KMS-11 (cell line): ENCODE measurements at regions not wholly inside any gene's neighbourhood (a gene's known extent, or its start where the extent isn't known, plus 50 kb on each side); places are given as distances from the start of the nearest gene placed in this dataset.

Experiments used
- H2AFZ ChIP-seq: fragments of 200-600 bp; sonication (generic); 2 replicates; pipeline ENCODE4 v1.6.1; 2016; ENCODE audit warnings: antibody characterized with exemption, mixed run types, low read depth
- H3K27ac ChIP-seq: fragments of 200-600 bp; sonication (generic); 2 replicates; pipeline ENCODE4 v1.6.1; 2016; ENCODE audit warnings: mild to moderate bottlenecking, mixed run types
- H3K27me3 ChIP-seq: fragments of 200-600 bp; sonication (generic); 2 replicates; pipeline ENCODE4 v1.6.1; 2017; ENCODE audit warnings: mild to moderate bottlenecking, low read depth, mixed run types, moderate library complexity; ENCODE audit not compliant: insufficient read depth
- H3K36me3 ChIP-seq: fragments of 200-600 bp; sonication (generic); 2 replicates; pipeline ENCODE4 v1.6.1; 2017; ENCODE audit warnings: mild to moderate bottlenecking, mixed run types; ENCODE audit not compliant: insufficient read depth
- H3K4me1 ChIP-seq: fragments of 200-600 bp; sonication (generic); 2 replicates; pipeline ENCODE4 v1.6.1; 2016; ENCODE audit warnings: mild to moderate bottlenecking, low read depth, mixed run types; ENCODE audit not compliant: poor library complexity, severe bottlenecking
- H3K4me2 ChIP-seq: fragments of 200-600 bp; sonication (generic); 2 replicates; pipeline ENCODE4 v1.7.0; 2016; ENCODE audit warnings: mild to moderate bottlenecking, mixed run types
- H3K4me3 ChIP-seq: fragments of 200-600 bp; sonication (generic); IDR thresholded peaks from 2 replicates; pipeline ENCODE4 v1.6.1; 2017; ENCODE audit warnings: low read depth, low read length, mixed read lengths; ENCODE audit not compliant: insufficient read depth
- H3K79me2 ChIP-seq: fragments of 200-600 bp; sonication (generic); 2 replicates; pipeline ENCODE4 v1.6.1; 2016; ENCODE audit warnings: low read depth, mixed run types; ENCODE audit not compliant: insufficient read depth
- H3K9ac ChIP-seq: fragments of 200-600 bp; sonication (generic); 2 replicates; pipeline ENCODE4 v1.6.1; 2016; ENCODE audit warnings: mild to moderate bottlenecking, mixed run types
- H4K20me1 ChIP-seq: fragments of 200-600 bp; sonication (generic); 2 replicates; pipeline ENCODE4 v1.6.1; 2016; ENCODE audit warnings: mild to moderate bottlenecking, mixed run types; ENCODE audit not compliant: insufficient read depth
- TF ChIP-seq, protein P1 (sequence below): fragments of 200-600 bp; sonication (generic); conservative IDR thresholded peaks from 2 replicates; pipeline ENCODE4 v1.6.1; 2017; ENCODE audit warnings: low read depth, mild to moderate bottlenecking, antibody characterized with exemption, low read length, moderate library complexity, mixed read lengths

DNA sequence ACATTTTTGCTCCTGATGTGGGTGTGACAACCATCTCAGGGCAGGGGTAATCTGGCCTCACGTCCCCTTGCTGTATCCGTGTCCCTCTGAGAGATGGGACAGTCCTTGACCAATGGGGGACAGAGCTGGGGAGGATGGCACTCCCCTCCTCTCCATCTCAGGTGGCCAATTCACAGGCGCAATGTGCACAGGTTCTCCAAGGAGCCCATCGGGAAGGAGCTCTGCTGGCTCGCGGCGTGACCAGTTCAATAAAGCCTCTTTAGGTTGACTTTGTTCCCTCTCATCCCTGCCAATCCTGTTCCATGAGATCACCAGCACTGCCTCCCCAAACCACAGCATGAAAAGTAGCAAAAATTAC, 196.3 kb upstream of the SLC24A3 start:
- Histone ChIP-seq H3K27me3 (no peaks in the 10 kb centered on the region), H3K36me3 (no peaks in the 10 kb centered on the region), H3K9ac (no peak overlapping the region), H3K4me1 (no peaks in the 10 kb centered on the region), H3K79me2 (no peaks in the 10 kb centered on the region), H2AFZ (no peak overlapping the region), H3K4me3 (no peak overlapping the region), H3K27ac (no peak overlapping the region), H3K4me2 (no peak overlapping the region), H4K20me1 (no peaks in the 10 kb centered on the region)
- TF ChIP-seq, protein P1, sequence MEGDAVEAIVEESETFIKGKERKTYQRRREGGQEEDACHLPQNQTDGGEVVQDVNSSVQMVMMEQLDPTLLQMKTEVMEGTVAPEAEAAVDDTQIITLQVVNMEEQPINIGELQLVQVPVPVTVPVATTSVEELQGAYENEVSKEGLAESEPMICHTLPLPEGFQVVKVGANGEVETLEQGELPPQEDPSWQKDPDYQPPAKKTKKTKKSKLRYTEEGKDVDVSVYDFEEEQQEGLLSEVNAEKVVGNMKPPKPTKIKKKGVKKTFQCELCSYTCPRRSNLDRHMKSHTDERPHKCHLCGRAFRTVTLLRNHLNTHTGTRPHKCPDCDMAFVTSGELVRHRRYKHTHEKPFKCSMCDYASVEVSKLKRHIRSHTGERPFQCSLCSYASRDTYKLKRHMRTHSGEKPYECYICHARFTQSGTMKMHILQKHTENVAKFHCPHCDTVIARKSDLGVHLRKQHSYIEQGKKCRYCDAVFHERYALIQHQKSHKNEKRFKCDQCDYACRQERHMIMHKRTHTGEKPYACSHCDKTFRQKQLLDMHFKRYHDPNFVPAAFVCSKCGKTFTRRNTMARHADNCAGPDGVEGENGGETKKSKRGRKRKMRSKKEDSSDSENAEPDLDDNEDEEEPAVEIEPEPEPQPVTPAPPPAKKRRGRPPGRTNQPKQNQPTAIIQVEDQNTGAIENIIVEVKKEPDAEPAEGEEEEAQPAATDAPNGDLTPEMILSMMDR, result no peak

DNA sequence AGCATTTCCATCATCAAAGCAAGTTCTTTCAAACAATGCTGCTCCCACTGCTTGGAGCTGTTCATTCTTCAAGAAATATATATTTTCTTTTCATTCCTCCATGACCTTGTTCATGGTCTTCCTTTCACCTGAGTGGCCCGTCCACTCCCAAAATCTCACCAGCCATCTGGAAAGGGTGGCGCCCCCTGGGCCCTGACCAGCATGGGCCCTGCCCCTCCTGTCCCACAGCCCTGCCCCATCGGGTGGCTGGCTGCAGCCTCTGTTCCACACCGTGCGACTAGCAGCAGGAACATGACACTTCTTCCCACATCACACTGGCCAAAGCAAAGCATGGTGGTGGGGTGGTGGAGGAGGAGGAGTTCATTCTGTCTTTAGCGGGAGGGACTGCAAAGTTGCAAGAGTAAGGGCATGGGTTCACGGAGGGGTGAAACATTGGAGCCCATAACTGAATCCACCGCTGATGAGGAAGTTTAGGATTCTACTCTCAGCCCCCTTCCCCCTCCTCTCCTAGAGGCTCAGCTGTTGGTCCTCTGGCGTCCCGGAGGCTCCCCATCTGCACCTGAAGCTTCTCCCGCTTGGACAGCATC, 195.2 kb upstream of the SLC24A3 start:
- H3K4me2 ChIP-seq, result no peak overlapping the region
- H3K9ac ChIP-seq, result no peak overlapping the region
- no peaks in the 10 kb centered on the region for H4K20me1 ChIP-seq
- no peaks in the 10 kb centered on the region for H3K36me3 ChIP-seq
- H2AFZ ChIP-seq, result no peak overlapping the region
- no peak overlapping the region for H3K27ac ChIP-seq
- no peaks in the 10 kb centered on the region for H3K79me2 ChIP-seq
- TF ChIP-seq, protein P1, result no peak
- no peaks in the 10 kb centered on the region for H3K27me3 ChIP-seq
- no peak overlapping the region for H3K4me3 ChIP-seq
- no peaks in the 10 kb centered on the region for H3K4me1 ChIP-seq

DNA sequence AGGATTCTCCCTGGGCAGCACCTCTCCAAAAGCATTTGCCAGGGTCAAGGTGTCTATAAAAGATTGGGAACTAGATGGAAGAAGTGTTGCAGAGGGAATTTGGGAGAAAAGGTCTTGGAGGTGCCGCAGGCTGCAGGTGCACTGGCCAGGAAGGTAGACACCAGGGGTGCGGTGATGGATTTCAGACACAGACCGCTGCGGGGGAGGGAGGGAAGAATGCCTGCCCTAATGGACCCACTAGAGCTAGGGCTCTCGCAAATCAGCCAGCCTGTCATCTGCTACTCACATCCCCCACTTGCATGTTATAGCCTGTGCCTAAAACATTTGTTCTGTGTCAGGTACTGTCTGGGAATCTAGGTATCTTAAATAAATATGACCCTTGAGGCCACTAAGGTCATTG, 193.6 kb upstream of the SLC24A3 start:
- Histone ChIP-seq H2AFZ (no peak overlapping the region), H4K20me1 (no peaks in the 10 kb centered on the region), H3K79me2 (no peaks in the 10 kb centered on the region), H3K9ac (no peak overlapping the region), H3K27ac (no peak overlapping the region), H3K4me2 (no peak overlapping the region), H3K27me3 (no peaks in the 10 kb centered on the region), H3K4me1 (no peaks in the 10 kb centered on the region), H3K4me3 (no peak overlapping the region), H3K36me3 (no peaks in the 10 kb centered on the region)
- TF ChIP-seq, protein P1, result no peak

DNA sequence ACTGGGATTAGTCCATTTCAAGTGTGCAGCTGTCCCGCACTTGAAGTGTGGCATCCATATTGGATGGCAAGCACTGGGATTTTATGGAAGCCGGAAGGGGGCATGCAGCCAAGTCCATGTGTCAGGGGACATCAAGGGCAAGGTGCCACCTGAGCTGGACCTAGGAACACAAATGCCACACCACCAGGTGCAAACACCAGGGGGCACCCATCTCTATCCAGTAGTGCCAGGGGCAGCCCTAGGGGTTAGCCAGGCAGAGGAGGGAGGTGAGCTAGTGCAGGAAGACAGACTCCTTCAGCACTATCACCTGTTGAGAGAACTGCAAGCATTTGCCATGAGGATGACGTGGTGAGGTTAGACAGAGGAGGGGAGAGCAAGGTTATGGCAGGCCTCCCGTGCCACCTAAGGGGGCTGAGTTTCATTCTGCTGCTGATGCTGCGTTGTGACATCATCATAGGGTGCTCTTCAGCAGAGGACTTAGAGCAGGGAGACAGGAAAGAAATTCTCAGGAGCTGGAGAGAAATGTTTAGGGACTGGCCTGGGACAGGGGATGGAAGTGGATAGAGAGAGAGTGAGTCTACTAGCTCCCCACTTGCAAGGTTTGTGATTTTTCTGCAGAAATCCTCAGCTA, 192.6 kb upstream of the SLC24A3 start:
- Histone ChIP-seq H3K36me3 (no peaks in the 10 kb centered on the region), H3K79me2 (no peaks in the 10 kb centered on the region), H3K27ac (no peak overlapping the region), H3K4me3 (no peak overlapping the region), H3K27me3 (no peaks in the 10 kb centered on the region), H2AFZ (no peak overlapping the region), H3K4me1 (no peaks in the 10 kb centered on the region), H3K4me2 (no peak overlapping the region), H3K9ac (no peak overlapping the region), H4K20me1 (no peaks in the 10 kb centered on the region)
- TF ChIP-seq, protein P1, result no peak
